ENCODE measurements at regions not wholly inside any gene's neighbourhood (a gene's known extent, or its start where the extent isn't known, plus 50 kb on each side); places are given as distances from the start of the nearest gene placed in this dataset.

GRCh38 chr2:67828066-67828465 lies 234.7 kb downstream of the C1D start:
- Histone ChIP-seq H3K9me3 (replicated peaks) (0 out of 2 replicates have a peak, but pooled peaks cover 4% of the 10 kb centered on the region), H3K4me1 (replicated peaks) (peaks cover 12% of the 10 kb centered on the region; the same call in 1 of the 2 replicates), H3K4me3 (no peak overlapping the region), H3K27me3 (replicated peaks) (no peaks in the 10 kb centered on the region), H3K27ac (no peak overlapping the region), H3K36me3 (no peaks in the 10 kb centered on the region)
- DNase-seq (ENCODE audit: low read depth in 1 of 2, low spot score in 2 of 2), result no peak

GRCh38 chr2:67829470-67829869 lies 233.3 kb downstream of the C1D start:
- H3K27me3 ChIP-seq (replicated peaks), result no peaks in the 10 kb centered on the region
- H3K27ac ChIP-seq, result no peak overlapping the region
- DNase-seq (ENCODE audit: low read depth in 1 of 2, low spot score in 2 of 2), result no peak
- no peaks in the 10 kb centered on the region for H3K36me3 ChIP-seq
- H3K9me3 ChIP-seq (replicated peaks), result 0 out of 2 replicates have a peak, but pooled peaks cover 4% of the 10 kb centered on the region
- peaks cover 10% of the 10 kb centered on the region; the same call in 1 of the 2 replicates for H3K4me1 ChIP-seq (replicated peaks)
- H3K4me3 ChIP-seq, result no peak overlapping the region

GRCh38 chr2:67833632-67834031 lies 229.2 kb downstream of the C1D start:
- no peaks in the 10 kb centered on the region for H3K36me3 ChIP-seq
- H3K27ac ChIP-seq, result no peak overlapping the region
- no peaks in the 10 kb centered on the region for H3K4me1 ChIP-seq (replicated peaks)
- DNase-seq (ENCODE audit: low read depth in 1 of 2, low spot score in 2 of 2), result no peak
- no peaks in the 10 kb centered on the region for H3K27me3 ChIP-seq (replicated peaks)
- no peak overlapping the region for H3K4me3 ChIP-seq
- no peaks in the 10 kb centered on the region for H3K9me3 ChIP-seq (replicated peaks)

GRCh38 chr2:67834482-67834881 lies 228.3 kb downstream of the C1D start:
- H3K27me3 ChIP-seq (replicated peaks), result no peaks in the 10 kb centered on the region

GRCh38 chr2:67835266-67835665 lies 227.5 kb downstream of the C1D start:
- DNase-seq (ENCODE audit: low read depth in 1 of 2, low spot score in 2 of 2), result no peak
- Histone ChIP-seq H3K4me3 (no peak overlapping the region), H3K27ac (no peak overlapping the region)

More at GRCh38 chr2:67834482-67834881, 228.3 kb downstream of the C1D start:
- H3K9me3 ChIP-seq (replicated peaks), result no peaks in the 10 kb centered on the region
- no peak overlapping the region for H3K4me3 ChIP-seq
- no peaks in the 10 kb centered on the region for H3K36me3 ChIP-seq
- H3K27ac ChIP-seq, result no peak overlapping the region
- no peak for DNase-seq (ENCODE audit: low read depth in 1 of 2, low spot score in 2 of 2)
- H3K4me1 ChIP-seq (replicated peaks), result peaks cover 6% of the 10 kb centered on the region

GRCh38 chr2:67836866-67837265 lies 225.9 kb downstream of the C1D start:
- no peaks in the 10 kb centered on the region for H3K36me3 ChIP-seq
- H3K4me1 ChIP-seq (replicated peaks), result peaks cover 14% of the 10 kb centered on the region
- no peak overlapping the region for H3K4me3 ChIP-seq
- no peak for DNase-seq (ENCODE audit: low read depth in 1 of 2, low spot score in 2 of 2)
- no peaks in the 10 kb centered on the region for H3K27me3 ChIP-seq (replicated peaks)
- H3K27ac ChIP-seq, result no peak overlapping the region
- H3K9me3 ChIP-seq (replicated peaks), result no peaks in the 10 kb centered on the region

More at GRCh38 chr2:67835266-67835665, 227.5 kb downstream of the C1D start:
- Histone ChIP-seq H3K36me3 (no peaks in the 10 kb centered on the region), H3K4me1 (replicated peaks) (peaks cover 14% of the 10 kb centered on the region), H3K9me3 (replicated peaks) (no peaks in the 10 kb centered on the region), H3K27me3 (replicated peaks) (no peaks in the 10 kb centered on the region)

GRCh38 chr2:67838205-67838604 lies 224.6 kb downstream of the C1D start:
- H3K4me1 ChIP-seq (replicated peaks), result peaks cover 14% of the 10 kb centered on the region
- H3K36me3 ChIP-seq, result no peaks in the 10 kb centered on the region
- no peaks in the 10 kb centered on the region for H3K9me3 ChIP-seq (replicated peaks)
- H3K27ac ChIP-seq, result no peak overlapping the region
- no peak for DNase-seq (ENCODE audit: low read depth in 1 of 2, low spot score in 2 of 2)
- no peak overlapping the region for H3K4me3 ChIP-seq
- H3K27me3 ChIP-seq (replicated peaks), result no peaks in the 10 kb centered on the region

- H3K36me3 ChIP-seq, result no peaks in the 10 kb centered on the region
- DNase-seq (ENCODE audit: low read depth in 1 of 2, low spot score in 2 of 2), result peak in 1 of 2 experiments; percentile 29
- H3K9me3 ChIP-seq (replicated peaks), result no peaks in the 10 kb centered on the region
- H3K4me3 ChIP-seq, result no peak overlapping the region
- no peak overlapping the region for H3K27ac ChIP-seq
- H3K27me3 ChIP-seq (replicated peaks), result no peaks in the 10 kb centered on the region
- peaks cover 14% of the 10 kb centered on the region for H3K4me1 ChIP-seq (replicated peaks)
Observed at GRCh38 chr2:67839242-67839641, 223.6 kb downstream of the C1D start.

- peak in 1 of 2 experiments; percentile 16 for DNase-seq (ENCODE audit: low read depth in 1 of 2, low spot score in 2 of 2)
- Histone ChIP-seq H3K27me3 (replicated peaks) (no peaks in the 10 kb centered on the region), H3K27ac (no peak overlapping the region), H3K4me3 (no peak overlapping the region), H3K9me3 (replicated peaks) (no peaks in the 10 kb centered on the region), H3K4me1 (replicated peaks) (peaks cover 14% of the 10 kb centered on the region), H3K36me3 (no peaks in the 10 kb centered on the region)
Observed at GRCh38 chr2:67839668-67840067, 223.1 kb downstream of the C1D start.

- H3K4me3 ChIP-seq, result no peak overlapping the region
- peaks cover 16% of the 10 kb centered on the region for H3K4me1 ChIP-seq (replicated peaks)
- no peaks in the 10 kb centered on the region for H3K36me3 ChIP-seq
- H3K27me3 ChIP-seq (replicated peaks), result no peaks in the 10 kb centered on the region
- no peaks in the 10 kb centered on the region for H3K9me3 ChIP-seq (replicated peaks)
- no peak overlapping the region for H3K27ac ChIP-seq
- peak; percentile 19 to 56 for DNase-seq (ENCODE audit: low read depth in 1 of 2, low spot score in 2 of 2)
Observed at GRCh38 chr2:67840460-67841068, 222.2 kb downstream of the C1D start.

GRCh38 chr2:67841711-67842110 lies 221.1 kb downstream of the C1D start:
- peaks cover 26% of the 10 kb centered on the region for H3K4me1 ChIP-seq (replicated peaks)

GRCh38 chr2:67842375-67842959 lies 220.3 kb downstream of the C1D start:
- no peak overlapping the region for H3K27ac ChIP-seq
- DNase-seq (ENCODE audit: low read depth in 1 of 2, low spot score in 2 of 2), result no peak
- no peaks in the 10 kb centered on the region for H3K36me3 ChIP-seq
- no peaks in the 10 kb centered on the region for H3K9me3 ChIP-seq (replicated peaks)
- H3K4me3 ChIP-seq, result no peak overlapping the region
- no peaks in the 10 kb centered on the region for H3K27me3 ChIP-seq (replicated peaks)
- H3K4me1 ChIP-seq (replicated peaks), result peaks cover 26% of the 10 kb centered on the region

More at GRCh38 chr2:67841711-67842110, 221.1 kb downstream of the C1D start:
- no peaks in the 10 kb centered on the region for H3K36me3 ChIP-seq
- no peak overlapping the region for H3K27ac ChIP-seq
- H3K9me3 ChIP-seq (replicated peaks), result no peaks in the 10 kb centered on the region
- H3K4me3 ChIP-seq, result no peak overlapping the region
- H3K27me3 ChIP-seq (replicated peaks), result no peaks in the 10 kb centered on the region
- no peak for DNase-seq (ENCODE audit: low read depth in 1 of 2, low spot score in 2 of 2)

- Histone ChIP-seq H3K27me3 (replicated peaks) (no peaks in the 10 kb centered on the region), H3K4me3 (no peak overlapping the region), H3K9me3 (replicated peaks) (no peaks in the 10 kb centered on the region), H3K36me3 (no peaks in the 10 kb centered on the region), H3K4me1 (replicated peaks) (peaks cover 24% of the 10 kb centered on the region), H3K27ac (no peak overlapping the region)
- no peak for DNase-seq (ENCODE audit: low read depth in 1 of 2, low spot score in 2 of 2)
Observed at GRCh38 chr2:67844024-67844540, 218.7 kb downstream of the C1D start.

- no peaks in the 10 kb centered on the region for H3K27me3 ChIP-seq (replicated peaks)
- no peaks in the 10 kb centered on the region for H3K9me3 ChIP-seq (replicated peaks)
- DNase-seq (ENCODE audit: low read depth in 1 of 2, low spot score in 2 of 2), result peak in 1 of 2 experiments; percentile 20
- peak overlapping the region; percentile 14; the same call in 1 of the 2 replicates for H3K27ac ChIP-seq
- H3K4me1 ChIP-seq (replicated peaks), result peaks cover 12% of the 10 kb centered on the region
- H3K4me3 ChIP-seq, result peak overlapping the region; percentile 4; the same call in 1 of the 2 replicates
- no peaks in the 10 kb centered on the region for H3K36me3 ChIP-seq
Observed at GRCh38 chr2:67845621-67846369, 217.0 kb downstream of the C1D start.

Measured in SJSA1 (cell line).